C4-2B (cell line): ENCODE measurements at regions not wholly inside any gene's neighbourhood (a gene's known extent, or its start where the extent isn't known, plus 50 kb on each side); places are given as distances from the start of the nearest gene placed in this dataset.

Experiments
- H3K27ac ChIP-seq: fragments of 450-650 bp; 2 replicates; pipeline ENCODE4 v1.5.1; 2017
- CTCF ChIP-seq: fragments of 450-650 bp; conservative IDR thresholded peaks from 2 replicates; pipeline ENCODE4 v1.5.1; 2017; ENCODE audit warnings: mild to moderate bottlenecking
- ZFX ChIP-seq: fragments of 450-650 bp; IDR thresholded peaks from 2 replicates; pipeline ENCODE4 v1.6.1; 2017

- TF ChIP-seq CTCF (no peak), ZFX (no peak)
- no peak overlapping the region for H3K27ac ChIP-seq
Measured at GRCh38 chr10:128539510-128540127, 413.4 kb upstream of the MKI67 start.

GRCh38 chr10:128540128-128540762 lies 414.0 kb upstream of the MKI67 start:
- no peak for TF ChIP-seq ZFX
- TF ChIP-seq CTCF, result no peak
- no peak overlapping the region for H3K27ac ChIP-seq

- no peak overlapping the region for H3K27ac ChIP-seq
- no peak for TF ChIP-seq ZFX
- peak; percentile 47 for TF ChIP-seq CTCF
Measured at GRCh38 chr10:128540781-128541761, 414.8 kb upstream of the MKI67 start.

GRCh38 chr10:128541926-128542475 lies 415.8 kb upstream of the MKI67 start:
- TF ChIP-seq CTCF (no peak), ZFX (no peak)
- H3K27ac ChIP-seq, result no peak overlapping the region

GRCh38 chr10:128542659-128543058 lies 416.4 kb upstream of the MKI67 start:
- H3K27ac ChIP-seq, result no peak overlapping the region

GRCh38 chr10:128543151-128543550 lies 416.9 kb upstream of the MKI67 start:
- H3K27ac ChIP-seq, result no peak overlapping the region
- no peak for TF ChIP-seq ZFX
- TF ChIP-seq CTCF, result no peak

More at GRCh38 chr10:128542659-128543058, 416.4 kb upstream of the MKI67 start:
- TF ChIP-seq ZFX, result no peak
- no peak for TF ChIP-seq CTCF
